ENCODE measurements at regions not wholly inside any gene's neighbourhood (a gene's known extent, or its start where the extent isn't known, plus 50 kb on each side); places are given as distances from the start of the nearest gene placed in this dataset.
A peak's percentile ranks its signal among the peaks of the same experiment; 100 is the strongest.

GRCh38 chr2:172658945-172659344 is 76.7 kb upstream of the RAPGEF4 start:
- ATAC-seq (no peak), DNase-seq (no peak)

- no peak for ATAC-seq
These were observed 73.5 kb upstream of the RAPGEF4 start for GRCh38 chr2:172662099-172662498.

GRCh38 chr2:172664766-172665165 is 70.9 kb upstream of the RAPGEF4 start:
- DNase-seq (no peak), ATAC-seq (no peak)

More at GRCh38 chr2:172662099-172662498, 73.5 kb upstream of the RAPGEF4 start:
- no peak for DNase-seq

- ATAC-seq, result no peak
- no peak for DNase-seq
These were observed 67.9 kb upstream of the RAPGEF4 start for GRCh38 chr2:172667581-172668325.

GRCh38 chr2:172671501-172671900 is 64.1 kb upstream of the RAPGEF4 start:
- ATAC-seq, result no peak
- no peak for DNase-seq

GRCh38 chr2:172672114-172672513 is 63.5 kb upstream of the RAPGEF4 start:
- ATAC-seq (no peak), DNase-seq (no peak)

GRCh38 chr2:172673056-172673683 is 62.5 kb upstream of the RAPGEF4 start:
- DNase-seq (no peak), ATAC-seq (no peak)

GRCh38 chr2:172674034-172674967 is 61.3 kb upstream of the RAPGEF4 start:
- peak; percentile 58 for DNase-seq
- peak; percentile 69 for ATAC-seq

GRCh38 chr2:172674968-172675303 is 60.7 kb upstream of the RAPGEF4 start:
- ATAC-seq (peak; percentile 19), DNase-seq (no peak)

GRCh38 chr2:172677363-172677762 is 58.3 kb upstream of the RAPGEF4 start:
- ATAC-seq (no peak), DNase-seq (no peak)

- ATAC-seq (no peak), DNase-seq (no peak)
These were observed 55.1 kb upstream of the RAPGEF4 start for GRCh38 chr2:172680436-172681068.

GRCh38 chr2:172685467-172685866 is 50.2 kb upstream of the RAPGEF4 start:
- ATAC-seq (no peak), DNase-seq (no peak)
